HepG2 (cell line): ENCODE measurements at regions not wholly inside any gene's neighbourhood (a gene's known extent, or its start where the extent isn't known, plus 50 kb on each side); places are given as distances from the start of the nearest gene placed in this dataset.

ENCODE experiments used
- ATAC-seq: fragments of 200-7000 bp; cut with Tn5 transposase; 3 replicates; pipeline ENCODE4 v1.9.1; 2020; ENCODE audit warnings: mild to moderate bottlenecking, moderate library complexity
- BruUV-seq: library from RNA; stranded (reverse); fragments of 400-500 nt; replicated peaks from 2 replicates; lab custom pipeline; 2021; lab: Mats Ljungman, UMichigan
- CTCF ChIA-PET: fragments of 300-600 bp; formaldehyde crosslinking; extraction: SDS; loops from one replicate; lab custom pipeline; 2021; ENCODE audit warnings: low total read pairs, inconsistent platforms, low intra/inter-chr PET ratio; lab: Yijun Ruan, JAX
- POLR2A ChIA-PET: fragments of 350-600 bp; sonication (Branson Sonifier 250); formaldehyde crosslinking; loops from one replicate; lab custom pipeline; 2020; ENCODE audit warnings: antibody characterized with exemption, inconsistent platforms; lab: Yijun Ruan, JAX
- DNase-seq: peaks from one replicate; pipeline ENCODE4 v3.0.0-alpha.2; 2015; ENCODE audit warnings: low spot score
- FAIRE-seq: peaks from 3 replicates; lab custom pipeline; 2011; peaks lifted over from hg19 to GRCh38; lab: Jason Lieb, UNC
- H2AFZ ChIP-seq: one replicate; pipeline ENCODE4 v1.6.1; 2011; ENCODE audit warnings: low read length, inconsistent platforms
- H3K27ac ChIP-seq: fragments of 300-600 bp; 3 replicates; pipeline ENCODE4 v1.8.0; 2011; ENCODE audit warnings: mixed run types, mild to moderate bottlenecking, mixed read lengths, low read length, inconsistent platforms; ENCODE audit not compliant: insufficient read depth; ENCODE audit errors: extremely low read length
- H3K27me3 ChIP-seq, 2 experiments: fragments of 200-600 bp in 1 of 2; 2 replicates in 1 of 2; 3 replicates in 1 of 2; pipeline versions ENCODE4 v1.6.0 to v1.8.0; 2011; ENCODE audit warnings: low read length in 2 of 2, mild to moderate bottlenecking in 2 of 2, moderate library complexity in 2 of 2, inconsistent platforms in 1 of 2; ENCODE audit not compliant: insufficient read depth in 2 of 2, control insufficient read depth in 1 of 2
- H3K36me3 ChIP-seq, 2 experiments: fragments of 200-600 bp in 1 of 2; replicated peaks in 1 of 2; 2 replicates in 1 of 2; 3 replicates in 1 of 2; pipeline versions ENCODE4 v1.5.1 to v1.8.0; 2011; ENCODE audit warnings: low read length in 2 of 2, inconsistent platforms in 1 of 2; ENCODE audit not compliant: insufficient read depth in 2 of 2, control insufficient read depth in 1 of 2
- H3K4me1 ChIP-seq: 2 replicates; pipeline ENCODE4 v1.5.1; 2012; ENCODE audit warnings: low read length, inconsistent platforms; ENCODE audit not compliant: insufficient read depth
- H3K4me2 ChIP-seq: 2 replicates; pipeline ENCODE4 v1.6.0; 2011; ENCODE audit warnings: low read depth, low read length, inconsistent platforms
- H3K4me3 ChIP-seq, 3 experiments: fragments of 200-600 bp in 1 of 3; sonication (generic), shearing (Covaris generic) in 1 of 3; replicated peaks in 1 of 3; 2 replicates each; pipeline ENCODE4 v1.5.1; 2011 to 2016; ENCODE audit warnings: low read length in 3 of 3, inconsistent platforms in 2 of 3, low read depth in 2 of 3, mild to moderate bottlenecking in 2 of 3, control low read depth in 1 of 3, mixed read lengths in 1 of 3; ENCODE audit not compliant: insufficient read depth in 1 of 3
- H3K79me2 ChIP-seq: one replicate; pipeline ENCODE4 v1.6.1; 2011; ENCODE audit warnings: low read length, inconsistent platforms; ENCODE audit not compliant: insufficient read depth
- H3K9ac ChIP-seq: 2 replicates; pipeline ENCODE4 v1.6.0; 2011; ENCODE audit warnings: mild to moderate bottlenecking, low read depth, low read length, inconsistent platforms; ENCODE audit not compliant: insufficient read depth
- H3K9me3 ChIP-seq: 2 replicates; pipeline ENCODE4 v1.5.1; 2012; ENCODE audit warnings: mild to moderate bottlenecking, low read length
- H4K20me1 ChIP-seq: 2 replicates; pipeline ENCODE4 v1.6.0; 2011; ENCODE audit warnings: inconsistent platforms, mild to moderate bottlenecking, low read length, moderate library complexity; ENCODE audit not compliant: insufficient read depth
- DZIP1 ChIP-seq: sonication (generic); formaldehyde crosslinking; IDR thresholded peaks from 2 replicates; pipeline ENCODE4 v1.5.0; 2020; ENCODE audit warnings: mild to moderate bottlenecking, missing genetic modification reagents
- MLX ChIP-seq: IDR thresholded peaks from 2 replicates; pipeline ENCODE4 v1.6.1; 2016
- NCOA2 ChIP-seq: sonication (generic); formaldehyde crosslinking; IDR thresholded peaks from 2 replicates; pipeline ENCODE4 v1.8.0; 2022; ENCODE audit warnings: inconsistent platforms
- NKX3-1 ChIP-seq: sonication (generic); formaldehyde crosslinking; IDR thresholded peaks from 2 replicates; pipeline ENCODE4 v1.5.0; 2020; ENCODE audit warnings: missing genetic modification reagents
- THAP7 ChIP-seq: sonication (generic); formaldehyde crosslinking; IDR thresholded peaks from 2 replicates; pipeline ENCODE4 v1.8.1; 2023; ENCODE audit warnings: mild to moderate bottlenecking, missing genetic modification reagents
- ZBED4 ChIP-seq: sonication (generic); formaldehyde crosslinking; IDR thresholded peaks from 2 replicates; pipeline ENCODE4 v1.4.0; 2020; ENCODE audit warnings: missing genetic modification reagents, borderline replicate concordance
- ZFP36L2 ChIP-seq: sonication (generic); formaldehyde crosslinking; IDR thresholded peaks from 2 replicates; pipeline ENCODE4 v1.4.0; 2020; ENCODE audit warnings: missing genetic modification reagents
- WGBS: methylation state at CpG from one replicate; pipeline ENCODE4 v1.1.6; 2017; ENCODE audit warnings: low lambda C conversion rate; 5-methylcytosine and 5-hydroxymethylcytosine counted together
- in situ Hi-C: cut with HindIII; loops from 2 replicates; pipeline ENCODE4 v1.10.0; 2017; ENCODE audit warnings: low pct_unique_long_range_greater_than_20kb; ENCODE audit not compliant: extremely low pct_ligation_motif_present
- intact Hi-C: fragments of 100-400 bp; cut with micrococcal nuclease; formaldehyde crosslinking; loops from one replicate; pipeline ENCODE4 v1.10.0; 2022; ENCODE audit not compliant: unreplicated experiment

GRCh38 chr16:77069929-77070328 lies 121.1 kb upstream of the MON1B start (continued):
- no peak for TF ChIP-seq MLX (CRISPR knock-in tag)
- TF ChIP-seq ZBED4 = no peak

- H3K4me1 ChIP-seq = no peaks in the 10 kb centered on the region
- H3K4me3 ChIP-seq = no peak overlapping the region
- no peak for DNase-seq
- no peak overlapping the region for H3K9ac ChIP-seq
- ChIA-PET POLR2A (no interaction called here), CTCF (no interaction called here)
- no peak for ATAC-seq
- no peak overlapping the region for H3K4me2 ChIP-seq
- H2AFZ ChIP-seq = no peak overlapping the region
- no peak for FAIRE-seq
- in situ Hi-C loops (no loop called here), intact Hi-C loops (no loop called here)
- no peak for TF ChIP-seq NCOA2 (CRISPR knock-in tag)
- TF ChIP-seq ZFP36L2 = no peak
- no peak for TF ChIP-seq THAP7
- TF ChIP-seq DZIP1 = no peak
- TF ChIP-seq NKX3-1 = no peak
- no peaks in the 10 kb centered on the region for H3K9me3 ChIP-seq
- H3K27me3 ChIP-seq = no peaks in the 10 kb centered on the region
- no peaks in the 10 kb centered on the region for H3K79me2 ChIP-seq
- WGBS = 60% methylated on average over 6 of the region's 6 CpGs
- no peaks in the 10 kb centered on the region for H4K20me1 ChIP-seq
- no peaks in the 10 kb centered on the region for H3K36me3 ChIP-seq
- no peak overlapping the region for H3K27ac ChIP-seq
- no TSS peak for BruUV-seq
Measured at GRCh38 chr16:77070683-77071082, 120.3 kb upstream of the MON1B start.
